ENCODE measurements at regions not wholly inside any gene's neighbourhood (a gene's known extent, or its start where the extent isn't known, plus 50 kb on each side); places are given as distances from the start of the nearest gene placed in this dataset.
A peak's percentile ranks its signal among the peaks of the same experiment; 100 is the strongest.

DNA sequence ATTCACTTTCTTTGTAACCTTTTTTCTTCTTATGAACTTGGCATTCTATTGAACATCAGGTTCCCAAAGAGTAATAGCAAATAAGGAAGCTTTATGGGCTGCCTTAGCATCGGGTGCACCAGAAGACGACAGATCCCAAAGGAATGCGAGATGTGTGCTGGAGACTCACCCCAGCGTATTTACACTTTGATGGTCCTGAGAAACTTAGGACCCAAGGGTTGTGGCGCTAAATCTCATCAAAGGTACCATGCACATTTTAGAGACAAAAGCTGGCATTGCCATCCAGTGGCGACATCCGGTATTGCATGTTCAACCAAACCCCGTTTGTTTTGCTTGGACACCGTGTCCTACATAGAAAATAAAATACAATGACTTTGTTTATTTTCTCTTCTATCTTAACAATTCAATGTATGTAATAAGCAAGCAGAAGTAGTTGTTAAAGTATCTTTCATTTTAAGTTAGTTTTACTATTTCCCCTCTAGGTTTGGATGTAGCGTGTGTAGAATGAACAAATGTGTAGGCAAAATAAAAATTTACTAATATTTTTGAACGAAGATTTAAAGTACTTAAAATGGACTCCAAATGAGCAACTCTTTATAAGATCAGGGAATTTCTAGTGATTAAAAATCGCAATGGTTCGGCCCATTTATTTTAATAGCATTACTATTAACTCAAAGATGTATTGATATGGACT is 1154.8 kb downstream of the GATA3 start:
- TF ChIP-seq, protein P1, sequence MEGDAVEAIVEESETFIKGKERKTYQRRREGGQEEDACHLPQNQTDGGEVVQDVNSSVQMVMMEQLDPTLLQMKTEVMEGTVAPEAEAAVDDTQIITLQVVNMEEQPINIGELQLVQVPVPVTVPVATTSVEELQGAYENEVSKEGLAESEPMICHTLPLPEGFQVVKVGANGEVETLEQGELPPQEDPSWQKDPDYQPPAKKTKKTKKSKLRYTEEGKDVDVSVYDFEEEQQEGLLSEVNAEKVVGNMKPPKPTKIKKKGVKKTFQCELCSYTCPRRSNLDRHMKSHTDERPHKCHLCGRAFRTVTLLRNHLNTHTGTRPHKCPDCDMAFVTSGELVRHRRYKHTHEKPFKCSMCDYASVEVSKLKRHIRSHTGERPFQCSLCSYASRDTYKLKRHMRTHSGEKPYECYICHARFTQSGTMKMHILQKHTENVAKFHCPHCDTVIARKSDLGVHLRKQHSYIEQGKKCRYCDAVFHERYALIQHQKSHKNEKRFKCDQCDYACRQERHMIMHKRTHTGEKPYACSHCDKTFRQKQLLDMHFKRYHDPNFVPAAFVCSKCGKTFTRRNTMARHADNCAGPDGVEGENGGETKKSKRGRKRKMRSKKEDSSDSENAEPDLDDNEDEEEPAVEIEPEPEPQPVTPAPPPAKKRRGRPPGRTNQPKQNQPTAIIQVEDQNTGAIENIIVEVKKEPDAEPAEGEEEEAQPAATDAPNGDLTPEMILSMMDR (IDR thresholded peaks at IDR 0.05; ENCODE audit: insufficient read depth, low read depth, low read length), result peak; percentile 93
- no peak for TF ChIP-seq EZH2 (IDR thresholded peaks at IDR 0.05; ENCODE audit: insufficient read depth, low read length)
